ENCODE measurements at regions not wholly inside any gene's neighbourhood (a gene's known extent, or its start where the extent isn't known, plus 50 kb on each side); places are given as distances from the start of the nearest gene placed in this dataset.

DNA sequence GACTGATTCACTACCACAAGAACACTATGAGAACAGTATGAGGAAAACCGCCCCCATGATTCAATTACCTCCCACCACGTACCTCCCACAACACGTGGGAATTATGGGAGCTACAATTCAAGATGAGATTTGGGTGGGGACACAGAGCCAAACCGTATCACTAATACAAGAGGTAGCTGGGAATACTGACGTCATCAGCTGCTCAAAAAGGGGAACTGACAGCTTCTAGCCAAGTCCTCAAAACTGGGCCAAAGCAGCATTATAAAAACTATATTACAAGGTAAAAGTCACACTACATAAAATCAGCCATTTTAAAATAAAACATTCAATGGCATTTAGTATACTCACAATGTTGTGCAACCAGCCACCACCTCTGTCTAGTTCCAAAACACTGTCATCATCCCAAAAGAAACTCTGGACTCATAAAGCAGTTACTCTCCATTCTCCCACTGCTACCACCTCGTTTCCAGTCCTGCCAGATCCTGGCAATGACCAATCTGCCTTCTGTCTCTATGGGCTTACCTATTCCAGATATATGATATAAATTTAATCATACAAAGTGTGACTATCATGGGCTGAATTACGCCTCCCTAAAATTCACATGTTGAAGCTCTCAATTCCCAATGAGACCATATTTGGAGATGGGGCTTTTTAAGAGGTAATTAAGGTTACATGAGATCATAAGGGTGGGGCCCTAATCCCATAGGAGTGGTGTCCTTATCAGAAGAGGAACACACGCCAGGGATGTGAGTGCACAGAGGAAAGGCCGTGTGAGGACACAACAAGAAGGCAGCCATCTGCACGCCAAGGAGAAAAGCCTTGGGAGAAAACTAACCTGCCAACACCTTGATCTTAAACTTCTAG, 192.1 kb downstream of the SETD4 start:
- Histone ChIP-seq H3K4me3 (ENCODE audit: low read length, poor library complexity, severe bottlenecking) (no peak overlapping the region), H3K9me3 (ENCODE audit: insufficient read depth, low read depth, low read length) (peaks cover 7% of the 10 kb centered on the region; the same call in 1 of the 2 replicates), H3K36me3 (ENCODE audit: insufficient read depth, low read length) (no peaks in the 10 kb centered on the region), H3K4me2 (ENCODE audit: low read depth, low read length, poor library complexity, severe bottlenecking) (no peak overlapping the region), H3K9me2 (replicated peaks; ENCODE audit: low read depth, low read length) (no peaks in the 10 kb centered on the region), H3F3A (ENCODE audit: low read depth) (no peaks in the 10 kb centered on the region), H3K9ac (ENCODE audit: low read depth, low read length, poor library complexity, severe bottlenecking) (no peak overlapping the region), H3K27me3 (ENCODE audit: insufficient read depth, low read length, poor library complexity, severe bottlenecking) (no peaks in the 10 kb centered on the region), H3K79me2 (ENCODE audit: insufficient read depth, low read length) (no peaks in the 10 kb centered on the region), H2AFZ (ENCODE audit: low read length) (no peak overlapping the region), H4K20me1 (ENCODE audit: insufficient read depth, low read length, poor library complexity, severe bottlenecking) (no peaks in the 10 kb centered on the region), H3K4me1 (ENCODE audit: insufficient read depth, low read length, poor library complexity, severe bottlenecking) (no peaks in the 10 kb centered on the region)
- TF ChIP-seq, protein P1, sequence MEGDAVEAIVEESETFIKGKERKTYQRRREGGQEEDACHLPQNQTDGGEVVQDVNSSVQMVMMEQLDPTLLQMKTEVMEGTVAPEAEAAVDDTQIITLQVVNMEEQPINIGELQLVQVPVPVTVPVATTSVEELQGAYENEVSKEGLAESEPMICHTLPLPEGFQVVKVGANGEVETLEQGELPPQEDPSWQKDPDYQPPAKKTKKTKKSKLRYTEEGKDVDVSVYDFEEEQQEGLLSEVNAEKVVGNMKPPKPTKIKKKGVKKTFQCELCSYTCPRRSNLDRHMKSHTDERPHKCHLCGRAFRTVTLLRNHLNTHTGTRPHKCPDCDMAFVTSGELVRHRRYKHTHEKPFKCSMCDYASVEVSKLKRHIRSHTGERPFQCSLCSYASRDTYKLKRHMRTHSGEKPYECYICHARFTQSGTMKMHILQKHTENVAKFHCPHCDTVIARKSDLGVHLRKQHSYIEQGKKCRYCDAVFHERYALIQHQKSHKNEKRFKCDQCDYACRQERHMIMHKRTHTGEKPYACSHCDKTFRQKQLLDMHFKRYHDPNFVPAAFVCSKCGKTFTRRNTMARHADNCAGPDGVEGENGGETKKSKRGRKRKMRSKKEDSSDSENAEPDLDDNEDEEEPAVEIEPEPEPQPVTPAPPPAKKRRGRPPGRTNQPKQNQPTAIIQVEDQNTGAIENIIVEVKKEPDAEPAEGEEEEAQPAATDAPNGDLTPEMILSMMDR (conservative IDR thresholded peaks at IDR 0.05; ENCODE audit: low read length): no peak
- TF ChIP-seq EZH2phosphoT487 (IDR thresholded peaks at IDR 0.05; ENCODE audit: borderline replicate concordance): no peak

- Histone ChIP-seq H2AFZ (ENCODE audit: low read length) (no peak overlapping the region), H3K4me2 (ENCODE audit: low read depth, low read length, poor library complexity, severe bottlenecking) (no peak overlapping the region), H3K4me3 (ENCODE audit: low read length, poor library complexity, severe bottlenecking) (no peak overlapping the region), H3K27me3 (ENCODE audit: insufficient read depth, low read length, poor library complexity, severe bottlenecking) (no peaks in the 10 kb centered on the region), H3K9me2 (replicated peaks; ENCODE audit: low read depth, low read length) (no peaks in the 10 kb centered on the region), H3K79me2 (ENCODE audit: insufficient read depth, low read length) (no peaks in the 10 kb centered on the region), H3K36me3 (ENCODE audit: insufficient read depth, low read length) (no peaks in the 10 kb centered on the region), H4K20me1 (ENCODE audit: insufficient read depth, low read length, poor library complexity, severe bottlenecking) (no peaks in the 10 kb centered on the region), H3K9me3 (ENCODE audit: insufficient read depth, low read depth, low read length) (peaks cover 7% of the 10 kb centered on the region; the same call in 1 of the 2 replicates), H3K9ac (ENCODE audit: low read depth, low read length, poor library complexity, severe bottlenecking) (no peak overlapping the region), H3K4me1 (ENCODE audit: insufficient read depth, low read length, poor library complexity, severe bottlenecking) (no peaks in the 10 kb centered on the region), H3F3A (ENCODE audit: low read depth) (no peaks in the 10 kb centered on the region)
- TF ChIP-seq, protein P1 (conservative IDR thresholded peaks at IDR 0.05; ENCODE audit: low read length): no peak
- TF ChIP-seq EZH2phosphoT487 (IDR thresholded peaks at IDR 0.05; ENCODE audit: borderline replicate concordance): no peak
These were observed 196.3 kb downstream of the SETD4 start for GRCh38 chr21:35864039-35864438.

- no peak overlapping the region for H3K9ac ChIP-seq (ENCODE audit: low read depth, low read length, poor library complexity, severe bottlenecking)
- H3K79me2 ChIP-seq (ENCODE audit: insufficient read depth, low read length): no peaks in the 10 kb centered on the region
- no peak overlapping the region for H2AFZ ChIP-seq (ENCODE audit: low read length)
- H3K4me1 ChIP-seq (ENCODE audit: insufficient read depth, low read length, poor library complexity, severe bottlenecking): no peaks in the 10 kb centered on the region
- no peak overlapping the region for H3K4me3 ChIP-seq (ENCODE audit: low read length, poor library complexity, severe bottlenecking)
- H3K9me2 ChIP-seq (replicated peaks; ENCODE audit: low read depth, low read length): no peaks in the 10 kb centered on the region
- H3F3A ChIP-seq (ENCODE audit: low read depth): no peaks in the 10 kb centered on the region
- TF ChIP-seq, protein P1 (conservative IDR thresholded peaks at IDR 0.05; ENCODE audit: low read length): no peak
- TF ChIP-seq EZH2phosphoT487 (IDR thresholded peaks at IDR 0.05; ENCODE audit: borderline replicate concordance): no peak
- no peak overlapping the region for H3K4me2 ChIP-seq (ENCODE audit: low read depth, low read length, poor library complexity, severe bottlenecking)
- H3K27me3 ChIP-seq (ENCODE audit: insufficient read depth, low read length, poor library complexity, severe bottlenecking): no peaks in the 10 kb centered on the region
- H3K9me3 ChIP-seq (ENCODE audit: insufficient read depth, low read depth, low read length): peaks cover 1% of the 10 kb centered on the region; the same call in 1 of the 2 replicates
- H4K20me1 ChIP-seq (ENCODE audit: insufficient read depth, low read length, poor library complexity, severe bottlenecking): no peaks in the 10 kb centered on the region
- H3K36me3 ChIP-seq (ENCODE audit: insufficient read depth, low read length): no peaks in the 10 kb centered on the region
These were observed 197.4 kb downstream of the SETD4 start for GRCh38 chr21:35862969-35863368.
